AG09319 (cell line): ENCODE measurements at regions not wholly inside any gene's neighbourhood (a gene's known extent, or its start where the extent isn't known, plus 50 kb on each side); places are given as distances from the start of the nearest gene placed in this dataset.
"Not testable (repeated sequence)": the region's sequence is repeated elsewhere in the genome, so short reads cannot be mapped to it uniquely, and the experiment has no call there.

Experiments
- DNase-seq: peaks from one replicate; pipeline ENCODE4 v3.0.0-alpha.2; 2010; ENCODE audit warnings: low read depth; ENCODE audit errors: extremely low read depth
- TF ChIP-seq, protein P1 (sequence below): IDR thresholded peaks from 2 replicates; pipeline ENCODE4 v1.5.1; 2011; ENCODE audit warnings: low read depth, mild to moderate bottlenecking, inconsistent platforms, low read length, moderate library complexity

GRCh38 chr13:30837227-30838159, 68.6 kb upstream of the MEDAG start:
- TF ChIP-seq, protein P1, sequence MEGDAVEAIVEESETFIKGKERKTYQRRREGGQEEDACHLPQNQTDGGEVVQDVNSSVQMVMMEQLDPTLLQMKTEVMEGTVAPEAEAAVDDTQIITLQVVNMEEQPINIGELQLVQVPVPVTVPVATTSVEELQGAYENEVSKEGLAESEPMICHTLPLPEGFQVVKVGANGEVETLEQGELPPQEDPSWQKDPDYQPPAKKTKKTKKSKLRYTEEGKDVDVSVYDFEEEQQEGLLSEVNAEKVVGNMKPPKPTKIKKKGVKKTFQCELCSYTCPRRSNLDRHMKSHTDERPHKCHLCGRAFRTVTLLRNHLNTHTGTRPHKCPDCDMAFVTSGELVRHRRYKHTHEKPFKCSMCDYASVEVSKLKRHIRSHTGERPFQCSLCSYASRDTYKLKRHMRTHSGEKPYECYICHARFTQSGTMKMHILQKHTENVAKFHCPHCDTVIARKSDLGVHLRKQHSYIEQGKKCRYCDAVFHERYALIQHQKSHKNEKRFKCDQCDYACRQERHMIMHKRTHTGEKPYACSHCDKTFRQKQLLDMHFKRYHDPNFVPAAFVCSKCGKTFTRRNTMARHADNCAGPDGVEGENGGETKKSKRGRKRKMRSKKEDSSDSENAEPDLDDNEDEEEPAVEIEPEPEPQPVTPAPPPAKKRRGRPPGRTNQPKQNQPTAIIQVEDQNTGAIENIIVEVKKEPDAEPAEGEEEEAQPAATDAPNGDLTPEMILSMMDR, result no peak
- DNase-seq, result no peak

DNA sequence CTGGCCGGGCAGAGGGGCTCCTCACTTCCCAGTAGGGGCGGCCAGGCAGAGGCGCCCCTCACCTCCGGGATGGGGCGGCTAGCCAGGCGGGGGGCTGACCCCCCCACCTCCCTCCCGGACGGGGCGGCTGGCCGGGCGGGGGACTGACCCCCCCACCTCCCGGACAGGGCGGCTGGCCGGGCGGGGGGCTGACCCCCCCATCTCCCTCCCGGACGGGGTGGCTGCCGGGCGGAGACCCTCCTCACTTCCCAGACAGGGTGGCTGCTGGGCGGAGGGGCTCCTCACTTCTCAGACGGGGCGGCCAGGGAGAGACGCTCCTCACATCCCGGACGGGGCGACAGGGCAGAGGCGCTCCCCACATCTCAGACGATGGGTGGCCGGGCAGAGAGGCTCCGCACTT, 66.4 kb upstream of the MEDAG start:
- DNase-seq, result not testable (repeated sequence)

DNA sequence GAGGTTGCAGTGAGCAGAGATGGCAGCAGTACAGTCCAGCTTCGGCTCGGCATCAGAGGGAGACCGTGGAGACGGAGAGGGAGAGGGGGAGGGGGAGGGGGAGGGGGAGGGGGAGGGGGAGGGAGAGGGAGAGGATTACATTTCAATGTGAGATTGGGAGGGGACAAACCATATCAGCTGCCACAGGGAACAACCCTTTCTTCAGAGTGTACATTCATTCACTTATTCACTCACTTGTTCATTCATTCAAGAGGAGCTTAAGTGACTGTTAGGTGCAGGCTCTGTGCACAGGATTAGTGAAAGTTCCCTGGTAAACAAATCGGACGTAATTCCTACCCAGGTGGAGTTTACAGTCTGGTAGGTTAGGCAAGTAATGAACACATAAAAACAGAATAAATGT, 65.6 kb upstream of the MEDAG start:
- TF ChIP-seq, protein P1, result no peak
- DNase-seq, result no peak

DNA sequence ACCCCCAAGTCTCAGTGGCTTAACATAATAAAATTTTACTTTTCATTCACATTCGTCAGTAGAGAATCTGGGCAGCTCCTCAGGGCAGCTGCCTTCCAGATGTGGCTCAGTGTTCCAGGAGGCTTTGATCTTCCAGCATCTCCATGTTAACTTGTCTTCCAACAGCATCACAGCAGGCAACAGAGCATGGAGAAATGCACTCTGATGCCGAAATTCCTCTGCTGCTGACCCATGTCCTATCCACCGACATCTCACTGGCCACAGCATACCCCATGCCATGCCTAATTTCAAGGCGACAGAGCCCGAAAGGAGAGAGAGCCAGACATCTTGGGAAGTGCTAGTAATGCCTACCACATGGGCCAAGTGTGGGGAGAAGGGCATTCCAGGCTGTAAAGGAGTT, 64.9 kb upstream of the MEDAG start:
- peak; percentile 85 for DNase-seq
- TF ChIP-seq, protein P1, result no peak

DNA sequence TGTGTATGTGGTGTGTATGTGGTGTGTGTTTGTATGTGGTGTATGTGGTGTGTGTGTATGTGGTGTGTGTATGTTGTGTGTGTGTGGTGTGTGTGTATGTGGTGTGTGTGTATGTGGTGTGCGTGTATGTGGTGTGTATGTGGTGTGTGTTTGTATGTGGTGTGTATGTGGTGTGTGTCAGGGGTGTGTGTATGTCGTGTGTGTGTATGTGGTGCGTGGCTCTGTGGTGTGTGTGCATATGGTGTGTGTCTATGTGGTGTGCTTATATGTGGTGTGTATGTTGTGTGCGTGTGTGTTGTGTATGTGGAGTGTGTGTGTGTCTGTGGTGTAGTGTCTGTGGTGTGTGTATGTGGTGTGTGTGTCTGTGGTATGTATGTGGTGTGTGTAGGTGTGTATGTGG, 62.5 kb upstream of the MEDAG start:
- TF ChIP-seq, protein P1, result no peak
- no peak for DNase-seq

DNA sequence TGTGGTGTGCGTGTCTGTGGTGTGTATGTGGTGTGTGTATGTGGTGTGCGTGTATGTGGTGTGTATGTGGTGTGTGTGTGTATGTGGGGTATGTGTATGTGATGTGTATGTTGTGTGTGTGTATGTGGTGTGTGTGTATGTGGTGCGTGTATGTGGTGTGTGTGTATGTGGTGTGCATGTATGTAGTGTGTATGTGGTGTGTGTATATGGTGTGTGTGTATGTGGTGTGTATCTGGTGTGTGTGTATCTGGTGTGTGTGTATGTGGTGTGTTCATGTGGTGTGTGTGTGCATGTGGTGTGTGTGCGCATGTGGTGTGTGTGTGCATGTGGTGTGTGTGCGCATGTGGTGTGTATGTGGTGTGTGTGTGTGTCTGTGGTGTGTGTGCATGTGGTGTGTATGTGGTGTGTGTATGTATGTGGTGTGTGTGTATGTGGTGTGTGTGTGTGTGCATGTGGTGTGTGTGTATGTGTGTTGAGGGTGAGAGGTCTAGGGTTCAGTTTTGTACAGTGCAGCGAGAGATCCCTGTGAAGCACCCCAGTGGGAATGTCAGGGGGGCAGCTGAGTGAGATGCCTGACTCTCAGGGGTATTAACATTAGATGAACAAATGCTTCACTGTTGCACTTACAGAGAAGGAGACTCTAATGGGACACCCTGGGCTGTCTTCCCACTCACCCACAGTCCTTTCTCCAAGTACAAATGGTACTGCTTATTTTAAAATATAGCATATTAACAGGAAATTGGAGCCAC, 61.3 kb upstream of the MEDAG start:
- no peak for DNase-seq
- TF ChIP-seq, protein P1, result no peak

GRCh38 chr13:30845297-30846214, 60.5 kb upstream of the MEDAG start:
- TF ChIP-seq, protein P1, result no peak
- DNase-seq, result no peak
